CD4-positive, alpha-beta T cell treated with Interleukin-6 at 100 ng/mL for 8 hours (primary cell): ENCODE measurements at regions not wholly inside any gene's neighbourhood (a gene's known extent, or its start where the extent isn't known, plus 50 kb on each side); places are given as distances from the start of the nearest gene placed in this dataset.

Source experiments
- DNase-seq: peaks from one replicate; pipeline ENCODE4 v3.0.0-alpha.2; 2020; ENCODE audit warnings: mixed read lengths, low spot score

DNA sequence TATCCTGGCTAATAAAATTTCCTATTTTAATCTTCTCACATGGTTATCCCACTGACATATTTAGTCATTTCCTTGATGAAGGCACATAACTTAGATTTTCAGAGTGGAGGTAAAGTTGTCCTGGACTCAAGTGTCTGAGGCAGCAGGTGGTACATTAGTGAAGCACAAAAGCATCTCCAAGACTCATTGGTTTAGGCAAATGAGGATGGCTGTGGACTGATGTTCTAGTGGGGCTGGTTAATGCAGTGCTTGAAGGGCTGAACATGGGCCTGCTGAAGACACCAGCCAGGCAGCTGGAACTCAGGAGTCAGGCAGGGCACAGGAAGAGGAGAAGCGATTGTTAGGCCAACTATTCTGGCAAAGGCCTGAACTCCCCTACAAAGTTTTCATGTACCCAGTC, 76.3 kb upstream of the SESN3 start:
- no peak for DNase-seq

DNA sequence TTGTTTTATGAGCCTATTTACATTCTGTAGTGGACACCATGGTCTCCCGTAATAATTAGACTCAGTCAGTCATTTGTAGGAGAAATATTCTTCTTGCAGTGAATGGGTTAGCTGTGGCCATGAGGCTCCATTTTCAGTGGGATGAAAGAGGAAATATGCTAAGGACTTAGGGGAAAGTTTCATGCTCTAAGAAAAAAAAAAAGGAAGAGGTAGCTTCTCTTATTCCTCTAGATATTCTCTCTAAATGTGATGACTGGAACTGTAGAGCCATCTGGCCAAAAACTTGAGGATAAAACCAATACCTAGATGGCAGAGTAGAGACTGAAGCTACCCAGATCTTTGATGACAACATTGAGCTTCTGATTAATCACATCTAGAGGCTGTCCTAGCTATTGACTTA, 75.8 kb upstream of the SESN3 start:
- DNase-seq, result no peak

DNA sequence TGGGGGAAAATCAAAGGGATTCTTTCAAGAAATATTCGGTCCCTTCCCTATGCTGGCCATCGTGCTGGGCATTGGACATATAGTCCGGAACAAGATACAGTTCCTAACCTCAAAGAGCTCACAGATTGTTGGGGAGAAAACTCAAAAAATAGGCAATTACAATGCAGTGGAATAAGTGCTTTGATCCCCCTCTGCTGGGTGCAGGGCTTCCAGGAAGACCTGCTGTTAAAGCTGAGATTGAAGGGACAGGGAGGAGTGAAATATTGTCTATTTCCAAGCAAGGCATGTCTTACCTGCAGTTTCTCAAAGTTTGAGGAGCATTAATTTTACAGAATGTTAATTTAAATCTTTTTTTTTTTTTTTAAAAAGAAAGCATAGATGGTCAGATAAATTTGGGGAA, 75.1 kb upstream of the SESN3 start:
- no peak for DNase-seq

DNA sequence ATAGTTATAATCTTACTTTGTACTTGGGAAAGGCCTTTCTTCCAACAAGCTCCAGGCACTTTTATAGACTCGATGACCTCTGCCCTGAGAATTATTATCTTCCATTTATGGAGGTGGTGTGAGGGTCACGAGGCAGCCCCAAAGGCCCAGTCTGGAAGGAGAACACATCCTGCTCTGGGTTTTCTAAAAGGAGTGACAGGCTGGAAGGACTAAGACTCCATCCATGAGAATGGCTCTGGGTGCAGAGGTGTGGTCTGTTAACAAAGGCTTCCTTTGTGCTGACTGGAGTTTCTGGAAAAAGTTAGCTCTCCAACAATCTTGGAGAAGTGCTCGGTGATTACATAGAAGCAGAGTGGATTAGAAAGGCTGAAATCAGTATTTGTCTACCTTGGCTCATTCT, 74.7 kb upstream of the SESN3 start:
- DNase-seq, result no peak

DNA sequence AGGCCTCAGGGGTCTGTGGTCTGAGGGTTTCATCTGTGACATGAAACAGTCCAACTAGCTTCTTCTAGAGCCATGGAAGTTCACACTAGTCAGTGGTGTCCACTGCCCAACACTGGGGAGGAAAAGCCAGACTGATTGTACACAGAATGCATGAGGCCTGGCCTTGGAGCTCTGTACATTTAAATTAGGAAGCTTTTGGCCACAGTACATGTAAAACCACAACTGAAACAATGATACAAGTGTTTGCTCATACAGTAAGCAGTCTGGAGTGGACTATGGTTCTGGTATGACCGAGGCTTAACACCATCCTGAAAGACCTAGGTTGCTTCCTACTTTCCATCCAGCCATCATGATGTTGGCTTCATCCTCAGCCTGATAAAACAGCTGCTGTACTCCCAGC, 73.8 kb upstream of the SESN3 start:
- DNase-seq, result no peak

DNA sequence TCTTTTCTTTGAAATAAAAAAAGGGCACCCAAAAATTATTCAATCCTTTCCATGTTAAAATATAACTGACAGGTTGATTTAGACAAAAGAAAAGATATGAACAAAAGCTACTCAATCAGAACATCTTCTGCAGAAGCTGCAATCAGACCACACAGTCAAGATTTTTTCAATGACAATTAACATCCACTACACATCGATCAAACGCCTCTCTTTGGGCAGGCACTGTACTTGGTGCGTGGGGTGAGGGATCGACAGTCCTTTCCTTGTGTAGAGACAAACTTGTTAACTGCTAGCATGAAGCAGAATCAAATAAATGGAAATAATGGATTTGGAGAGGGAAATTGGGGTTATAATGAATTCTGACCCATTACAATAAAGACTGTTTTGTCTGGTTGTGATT, 71.2 kb upstream of the SESN3 start:
- no peak for DNase-seq

DNA sequence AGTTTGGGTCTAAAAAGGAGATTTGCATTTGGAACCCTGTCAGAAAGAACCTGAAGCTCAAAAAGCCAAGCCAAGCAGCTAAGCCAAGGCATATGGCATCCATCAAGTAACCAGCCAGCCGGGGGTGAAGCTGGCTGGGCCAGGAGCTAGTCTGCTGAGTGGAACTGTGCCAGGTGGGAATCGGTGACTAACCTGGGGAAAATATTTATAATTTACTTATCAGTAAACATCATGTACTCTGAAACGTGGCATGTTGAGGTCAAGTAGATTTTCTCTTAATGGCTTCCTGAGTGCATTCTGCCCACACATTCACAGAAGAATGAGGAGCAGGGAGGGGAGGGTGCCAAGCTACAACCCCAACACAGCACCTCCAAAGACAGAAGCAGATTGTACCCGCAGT, 70.5 kb upstream of the SESN3 start:
- no peak for DNase-seq

DNA sequence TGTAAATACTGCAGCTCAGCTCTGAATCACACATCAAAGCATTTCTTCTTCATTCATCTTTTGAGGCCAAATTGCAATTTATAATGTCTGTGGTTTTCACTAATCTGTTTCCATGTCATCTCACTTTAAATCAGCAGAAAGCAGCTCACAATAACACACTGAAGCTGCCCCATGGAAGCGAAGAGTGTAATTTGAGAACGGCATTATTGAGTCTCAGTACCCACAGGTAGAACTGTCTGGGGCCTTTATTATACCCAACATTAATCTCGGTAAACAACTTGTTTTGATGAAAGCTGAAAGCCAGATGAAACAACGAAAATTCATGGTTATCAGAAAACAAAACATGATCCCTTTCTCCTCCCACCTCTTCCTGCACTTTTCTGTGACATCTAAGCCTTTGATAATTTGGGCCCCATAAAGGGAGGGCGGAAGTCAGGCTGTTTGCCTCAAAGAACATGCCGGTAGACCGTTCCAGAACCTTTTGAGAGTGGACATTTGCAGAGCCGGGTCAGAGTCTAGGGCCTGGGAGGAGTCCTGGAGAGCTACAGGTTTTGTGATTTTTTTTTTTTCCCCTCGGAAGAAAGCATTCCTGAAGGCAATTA, 68.2 kb upstream of the SESN3 start:
- peak; percentile 6 for DNase-seq

DNA sequence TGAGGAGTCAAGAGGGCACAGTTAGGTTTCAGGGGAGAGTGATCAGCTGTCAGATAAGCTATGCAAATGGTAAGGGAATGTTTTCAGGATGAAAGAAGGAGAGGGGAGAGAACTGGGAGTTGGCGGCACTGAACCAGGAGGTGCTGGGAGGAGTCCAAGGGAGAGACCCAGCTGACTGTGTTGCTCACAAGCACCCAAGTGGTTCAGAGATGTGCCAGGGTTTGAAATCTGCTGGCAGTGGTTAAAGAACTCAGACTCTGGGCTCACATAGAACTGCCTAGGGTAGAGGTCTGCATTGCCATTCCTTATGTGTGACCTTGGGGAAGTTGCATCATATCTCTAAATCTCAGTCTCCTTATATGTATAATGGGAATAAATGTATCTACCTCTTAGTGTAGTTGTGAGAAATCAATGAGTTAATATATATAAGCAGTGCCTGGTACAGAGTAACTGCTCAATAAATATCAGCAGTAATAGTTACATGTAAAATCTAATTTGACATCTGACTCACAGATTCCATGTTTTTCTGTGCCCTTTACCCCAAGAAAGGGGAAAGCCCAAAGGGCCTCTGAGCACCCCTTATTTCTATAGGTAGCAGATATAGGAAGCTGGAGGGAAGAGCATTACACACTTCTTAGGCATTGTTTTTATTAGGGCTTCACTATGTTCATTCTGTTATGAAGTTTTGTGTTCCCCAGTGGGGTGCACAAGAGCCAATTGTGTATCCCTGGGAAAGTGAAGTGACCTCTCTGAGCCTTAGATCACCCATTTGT, 66.9 kb upstream of the SESN3 start:
- no peak for DNase-seq

DNA sequence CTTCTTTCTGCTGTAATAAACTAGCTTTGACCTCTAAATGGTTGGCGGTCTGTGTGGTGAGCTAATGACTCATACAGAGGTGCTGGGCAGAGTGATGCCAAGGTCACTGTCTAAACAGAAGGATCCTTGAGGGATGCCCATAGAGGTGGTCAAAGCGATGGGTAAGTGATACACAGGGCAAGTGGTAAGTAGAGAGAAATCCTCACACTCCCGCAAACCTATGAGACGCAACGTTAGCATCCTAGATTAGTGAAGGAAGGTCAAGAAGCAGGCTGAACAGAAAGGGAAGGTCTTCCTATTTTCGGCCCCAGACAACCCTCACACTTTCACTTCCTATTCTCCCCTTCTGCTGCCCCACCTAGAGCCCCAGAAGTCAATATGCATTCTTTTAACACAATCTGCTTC, 65.6 kb upstream of the SESN3 start:
- no peak for DNase-seq

DNA sequence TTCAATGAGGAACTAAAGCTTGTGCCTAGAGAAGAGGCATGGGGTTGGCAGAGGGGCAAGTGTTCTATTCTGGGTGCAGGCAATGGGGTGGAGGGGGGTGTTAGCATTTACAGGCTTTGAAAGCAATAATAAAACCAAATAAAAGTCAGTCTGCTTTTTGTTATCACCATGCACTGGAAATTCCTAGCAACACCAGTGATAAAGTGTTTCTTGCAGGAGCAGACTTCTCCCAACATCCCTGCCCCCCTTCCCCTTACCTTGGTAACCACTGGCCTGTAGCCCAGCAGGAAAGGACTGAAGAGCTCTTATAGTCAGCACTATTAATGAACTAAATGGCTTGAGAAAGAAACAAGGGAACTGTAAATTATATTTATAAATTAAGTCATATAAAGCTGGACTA, 65.2 kb upstream of the SESN3 start:
- no peak for DNase-seq

DNA sequence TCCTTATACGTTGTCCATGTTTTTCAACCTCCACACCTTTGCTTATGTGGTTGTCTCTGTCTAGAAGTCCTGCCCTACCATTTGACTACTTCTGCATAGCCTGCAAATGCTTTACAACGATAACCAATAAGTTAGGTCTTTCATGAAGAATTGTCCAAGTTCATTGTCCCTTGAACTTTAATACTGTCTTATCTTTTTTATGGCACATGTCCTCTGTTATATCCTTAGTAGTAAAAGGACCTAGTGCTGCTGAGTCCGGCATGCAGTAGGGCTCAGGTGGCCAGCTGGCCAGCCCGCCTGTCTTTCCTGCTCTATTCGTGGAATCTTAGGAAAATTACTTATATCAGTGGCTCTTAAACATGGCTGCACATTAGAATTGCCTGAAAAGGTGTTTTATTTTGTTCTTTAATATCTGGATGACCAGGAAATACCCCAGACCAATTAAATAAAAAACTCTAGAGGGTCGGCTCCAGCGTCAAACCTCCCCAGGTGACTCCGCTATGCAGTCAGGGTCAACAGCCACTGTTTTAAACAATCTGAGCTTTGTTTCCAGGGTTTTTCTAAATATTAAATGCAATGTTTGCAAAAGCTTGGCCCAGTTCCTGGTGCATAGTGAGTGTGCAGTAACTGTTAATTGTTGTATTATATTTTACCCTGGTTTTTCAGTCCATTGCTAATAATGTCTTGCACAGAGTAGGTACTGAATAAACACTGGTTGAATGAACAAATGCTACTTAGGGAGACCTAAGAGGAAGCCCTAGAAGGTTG, 64.6 kb upstream of the SESN3 start:
- no peak for DNase-seq

DNA sequence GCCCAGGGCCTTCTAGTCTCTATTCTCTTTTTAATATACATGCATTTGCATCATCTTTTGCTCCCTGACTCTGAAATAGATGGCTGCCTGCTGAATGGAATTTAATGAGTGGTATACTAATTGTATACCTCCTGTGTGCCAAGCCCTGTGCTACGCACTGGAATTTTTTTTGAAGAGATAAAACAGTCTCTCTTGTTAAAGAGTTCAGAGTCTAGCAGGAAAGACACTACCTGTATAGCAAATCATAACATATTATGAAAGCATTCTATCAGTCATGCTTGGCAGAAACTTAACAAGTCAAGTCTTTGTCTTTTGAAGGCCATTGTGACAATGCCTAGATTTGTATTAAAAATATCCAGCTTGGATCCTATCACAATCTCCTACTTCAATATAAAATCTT, 63.7 kb upstream of the SESN3 start:
- no peak for DNase-seq

DNA sequence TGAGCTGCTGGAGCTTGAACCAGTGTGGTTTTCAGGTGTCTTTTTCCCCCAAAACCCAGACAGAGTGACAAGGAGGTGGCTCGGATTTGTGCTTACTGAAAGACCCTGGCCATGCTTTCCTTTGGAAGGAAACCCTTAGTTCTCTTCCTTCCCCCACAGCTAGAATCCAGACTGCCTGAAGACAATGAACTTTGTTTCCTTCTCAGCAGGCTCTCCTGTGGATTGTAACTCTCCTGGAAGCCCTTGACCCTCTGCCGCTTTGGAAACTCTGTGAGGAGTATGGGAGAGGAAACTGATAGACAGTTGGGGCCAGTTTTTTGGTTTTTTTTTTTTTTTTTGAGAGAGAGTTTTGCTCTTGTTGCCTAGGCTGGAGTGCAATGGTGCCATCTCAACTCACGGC, 62.1 kb upstream of the SESN3 start:
- no peak for DNase-seq

DNA sequence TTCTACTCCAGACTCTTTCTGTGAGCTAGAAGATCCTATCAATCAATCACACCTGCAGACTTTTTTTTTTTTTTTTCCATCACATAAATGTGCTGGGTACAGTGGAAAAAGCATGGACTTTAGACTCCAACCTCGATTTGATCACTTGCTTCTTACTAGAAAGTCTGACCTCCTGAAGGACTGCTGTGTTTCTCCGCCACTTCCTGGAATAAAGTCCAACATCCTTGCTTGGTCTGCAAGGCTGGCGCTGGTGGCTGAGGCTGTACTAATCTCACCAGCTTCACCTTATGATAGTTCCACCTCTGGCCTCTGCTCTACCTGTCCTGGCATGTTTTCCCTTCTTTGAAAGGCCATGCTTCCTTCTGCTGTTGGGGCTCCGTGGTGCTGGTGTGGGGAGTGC, 60.9 kb upstream of the SESN3 start:
- DNase-seq, result no peak

DNA sequence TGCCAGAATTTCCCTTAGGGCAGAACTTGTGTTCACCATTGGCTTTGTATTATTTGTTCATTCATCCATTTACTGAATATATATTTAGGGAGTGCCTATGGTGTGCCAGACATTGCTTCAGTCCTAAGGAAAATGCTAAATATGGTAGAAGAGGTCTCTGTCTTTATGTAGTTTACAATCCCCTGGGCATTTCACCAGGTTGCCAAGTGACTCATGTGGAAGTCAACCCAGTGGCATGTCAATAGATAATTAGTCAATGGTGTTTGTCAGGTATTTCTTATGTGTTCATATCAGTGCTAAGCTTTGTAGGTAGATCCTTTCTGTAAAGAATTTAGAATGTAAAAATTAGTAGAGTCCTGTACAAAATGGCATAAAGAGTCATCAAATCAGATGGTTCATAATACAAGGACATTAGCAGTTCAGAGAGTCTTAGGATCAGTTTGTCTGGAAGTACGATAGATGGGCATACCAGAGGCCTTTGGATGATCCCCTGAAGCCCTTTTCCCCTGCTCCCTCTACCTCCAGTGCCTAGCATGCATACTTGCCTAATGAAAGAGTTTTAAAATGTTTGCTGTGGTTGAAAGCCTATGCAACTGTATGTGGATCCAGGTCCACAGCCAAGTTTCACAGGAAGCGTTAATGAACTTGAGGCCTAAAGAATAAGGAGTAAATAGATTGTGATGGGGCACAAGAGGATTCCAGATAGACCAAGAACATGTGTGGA, 58.5 kb upstream of the SESN3 start:
- no peak for DNase-seq

DNA sequence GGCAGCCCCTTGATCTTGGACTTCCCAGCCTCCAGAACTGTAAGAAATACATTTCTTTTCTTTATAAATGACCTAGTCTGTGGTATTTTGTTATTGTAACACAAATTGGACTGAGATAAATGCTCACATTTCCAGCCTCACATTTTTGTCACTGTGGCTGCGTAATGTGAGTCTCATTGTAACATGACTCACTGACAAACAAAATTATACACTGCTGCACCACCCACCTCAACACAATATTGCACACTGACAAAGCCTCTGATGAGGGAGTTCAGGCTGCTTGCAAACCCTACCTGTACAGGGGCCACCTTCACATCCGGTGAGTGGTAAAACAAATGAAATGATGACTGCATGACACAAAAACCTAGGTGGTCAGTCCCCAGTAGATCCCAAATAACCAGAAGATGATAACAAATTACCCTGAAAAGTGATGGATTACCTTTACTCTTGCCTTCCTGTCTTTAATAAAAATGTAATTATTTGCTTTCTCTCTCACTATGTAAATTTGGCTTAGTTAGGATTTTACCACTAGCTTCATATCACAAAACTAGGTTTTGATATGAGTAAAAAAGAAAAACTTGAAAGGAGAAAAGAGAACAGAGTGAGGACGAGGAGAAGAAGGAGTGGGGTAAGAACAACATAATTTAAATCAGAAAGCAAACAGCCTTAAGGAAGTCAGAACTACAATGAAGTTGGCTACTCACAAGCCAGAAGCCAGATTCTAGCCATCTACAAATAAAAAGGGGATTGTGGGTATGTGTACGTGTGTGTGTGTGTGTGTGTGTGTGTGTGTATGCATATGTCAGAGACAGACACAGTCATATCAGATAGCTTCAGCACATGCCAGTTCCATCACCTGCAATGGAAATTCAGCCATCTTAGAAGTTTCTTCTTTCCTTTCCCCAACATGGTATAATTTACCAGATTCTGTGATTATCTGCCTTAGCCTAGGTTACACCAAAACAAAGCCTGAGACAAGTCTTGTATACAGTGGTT, 53.4 kb upstream of the SESN3 start:
- no peak for DNase-seq

DNA sequence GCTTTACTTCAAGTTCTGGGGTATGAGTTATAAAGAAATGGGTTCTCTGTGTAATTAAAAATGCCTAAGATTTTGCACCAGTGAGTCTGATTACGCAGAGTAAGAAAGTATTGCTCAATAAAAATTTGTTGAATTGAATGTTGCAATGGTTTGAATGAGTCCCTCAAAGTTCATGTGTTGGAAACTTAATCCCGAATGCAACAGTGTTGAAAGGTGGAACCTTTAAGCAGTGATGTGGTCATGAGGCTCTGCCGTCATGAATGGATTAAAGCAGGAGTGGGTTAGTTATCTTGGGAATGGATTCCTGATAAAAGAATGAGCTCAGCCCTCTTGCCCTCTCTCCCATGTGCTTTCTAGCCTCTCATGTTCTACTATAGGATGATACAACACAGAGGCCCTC, 52.6 kb upstream of the SESN3 start:
- no peak for DNase-seq

DNA sequence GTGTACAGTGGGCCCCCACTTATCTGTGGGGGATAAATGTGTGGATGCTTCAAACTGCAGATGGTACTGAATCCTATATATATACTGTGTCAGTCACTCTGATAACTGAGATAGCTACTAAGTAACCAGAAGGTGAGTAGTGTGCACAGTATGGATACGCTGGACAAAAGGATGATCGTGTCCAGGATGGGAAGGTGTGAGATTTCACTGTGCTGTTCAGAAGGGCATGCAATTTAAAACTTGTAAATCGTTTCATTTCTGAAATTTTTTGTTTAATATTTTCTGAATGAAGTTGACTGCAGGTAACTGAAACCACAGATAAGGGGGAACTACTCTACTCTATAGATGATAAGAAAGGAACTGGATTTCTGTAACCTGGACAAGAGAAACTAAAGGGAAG, 52.1 kb upstream of the SESN3 start:
- DNase-seq, result no peak

DNA sequence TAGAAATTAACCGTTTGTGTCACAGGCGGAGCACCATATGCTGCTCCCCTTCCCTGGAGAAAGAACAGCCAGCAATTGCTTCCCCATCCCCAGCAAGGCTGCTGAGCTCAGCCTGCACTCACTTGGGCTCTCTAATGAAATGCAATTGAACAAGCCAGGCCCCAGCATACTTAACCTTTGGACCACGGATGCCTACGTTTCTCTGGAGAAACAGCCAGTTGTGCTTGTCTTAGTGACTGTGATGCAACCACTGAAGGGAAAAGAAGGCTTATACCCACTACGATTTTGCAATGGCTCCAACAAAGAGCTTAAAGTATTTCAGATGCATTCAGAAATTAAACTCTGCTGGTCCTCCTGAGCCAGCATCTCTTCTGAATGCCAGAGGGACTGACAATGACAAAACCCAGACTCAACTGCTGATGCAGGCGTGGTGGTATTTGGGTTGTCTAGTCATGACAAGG, 51.3 kb upstream of the SESN3 start:
- no peak for DNase-seq
